AG04449 (cell line): ENCODE measurements at regions not wholly inside any gene's neighbourhood (a gene's known extent, or its start where the extent isn't known, plus 50 kb on each side); places are given as distances from the start of the nearest gene placed in this dataset.

Source experiments
- CTCF ChIA-PET: fragments of 350-600 bp; formaldehyde crosslinking; extraction: SDS; loops from one replicate; lab custom pipeline; 2021; ENCODE audit warnings: antibody characterized with exemption; lab: Yijun Ruan, JAX
- POLR2A ChIA-PET: fragments of 400-600, 350-600 bp; formaldehyde crosslinking; extraction: SDS; loops from one replicate; lab custom pipeline; 2020; ENCODE audit warnings: antibody characterized with exemption, inconsistent platforms; lab: Yijun Ruan, JAX
- DNase-seq: peaks from one replicate; pipeline ENCODE4 v3.0.0-alpha.2; 2010; ENCODE audit warnings: low read depth, low spot score
- H3K4me3 ChIP-seq: 2 replicates; pipeline ENCODE4 v1.5.1; 2011; ENCODE audit warnings: low read depth, mild to moderate bottlenecking, control low read depth, low read length
- TF ChIP-seq, protein P1 (sequence below): IDR thresholded peaks from one replicate; pipeline ENCODE4 v1.5.1; 2011; ENCODE audit warnings: mild to moderate bottlenecking, moderate library complexity, low read length, control low read depth, inconsistent platforms; ENCODE audit not compliant: insufficient read depth; ENCODE audit errors: missing control alignments

DNA sequence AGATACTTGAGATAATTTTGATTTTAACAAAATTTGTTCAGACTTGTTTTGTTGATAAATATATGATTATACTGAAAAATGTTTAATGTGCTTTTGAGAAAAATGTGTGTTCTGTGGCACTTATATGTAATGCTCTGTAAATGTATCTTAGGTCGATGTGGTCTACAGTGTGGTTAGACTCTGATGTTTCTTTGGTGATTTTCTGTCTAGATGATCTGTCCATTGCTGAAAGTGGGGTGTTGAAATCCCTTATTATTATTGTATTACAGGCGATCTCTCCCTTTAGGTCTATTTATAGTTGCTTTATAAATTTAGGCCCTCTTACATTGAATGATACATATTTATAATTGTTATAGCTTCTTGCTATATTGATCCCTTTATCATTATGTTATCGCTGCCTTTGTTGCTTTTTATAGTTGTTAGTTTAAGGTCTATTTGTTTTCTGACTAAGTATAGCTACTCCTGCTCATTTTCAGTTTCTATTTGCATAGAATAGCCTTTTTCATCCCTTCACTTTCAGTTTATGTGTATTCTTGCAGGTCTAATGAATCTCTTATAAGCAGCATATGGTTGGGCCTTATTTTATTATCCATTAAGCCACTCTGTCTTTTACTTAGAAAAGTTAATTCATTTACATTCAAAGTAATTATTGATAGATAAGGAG, 124.3 kb downstream of the MRPS30 start:
- DNase-seq, result no peak
- POLR2A ChIA-PET, result no interaction called here
- TF ChIP-seq, protein P1, sequence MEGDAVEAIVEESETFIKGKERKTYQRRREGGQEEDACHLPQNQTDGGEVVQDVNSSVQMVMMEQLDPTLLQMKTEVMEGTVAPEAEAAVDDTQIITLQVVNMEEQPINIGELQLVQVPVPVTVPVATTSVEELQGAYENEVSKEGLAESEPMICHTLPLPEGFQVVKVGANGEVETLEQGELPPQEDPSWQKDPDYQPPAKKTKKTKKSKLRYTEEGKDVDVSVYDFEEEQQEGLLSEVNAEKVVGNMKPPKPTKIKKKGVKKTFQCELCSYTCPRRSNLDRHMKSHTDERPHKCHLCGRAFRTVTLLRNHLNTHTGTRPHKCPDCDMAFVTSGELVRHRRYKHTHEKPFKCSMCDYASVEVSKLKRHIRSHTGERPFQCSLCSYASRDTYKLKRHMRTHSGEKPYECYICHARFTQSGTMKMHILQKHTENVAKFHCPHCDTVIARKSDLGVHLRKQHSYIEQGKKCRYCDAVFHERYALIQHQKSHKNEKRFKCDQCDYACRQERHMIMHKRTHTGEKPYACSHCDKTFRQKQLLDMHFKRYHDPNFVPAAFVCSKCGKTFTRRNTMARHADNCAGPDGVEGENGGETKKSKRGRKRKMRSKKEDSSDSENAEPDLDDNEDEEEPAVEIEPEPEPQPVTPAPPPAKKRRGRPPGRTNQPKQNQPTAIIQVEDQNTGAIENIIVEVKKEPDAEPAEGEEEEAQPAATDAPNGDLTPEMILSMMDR, result no peak
- H3K4me3 ChIP-seq, result no peak overlapping the region
- CTCF ChIA-PET, result no interaction called here

DNA sequence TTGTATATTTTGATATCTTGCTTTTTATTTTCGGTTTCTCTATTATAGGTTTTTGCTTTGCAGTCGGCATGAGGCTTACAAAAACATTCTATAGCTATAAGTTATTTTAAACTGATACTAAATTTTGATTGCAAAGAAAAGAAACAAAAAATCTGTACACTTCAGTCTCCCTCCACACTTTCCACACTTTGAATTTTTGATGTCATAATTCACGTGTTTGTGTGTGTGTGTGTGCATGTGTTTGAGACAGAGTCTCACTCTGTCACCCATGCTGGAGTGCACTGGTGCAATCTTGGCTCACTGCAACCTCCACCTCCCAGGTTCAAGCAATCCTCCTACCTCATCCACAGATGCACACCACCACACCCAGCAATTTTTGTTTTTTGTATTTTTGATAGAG, 124.9 kb downstream of the MRPS30 start:
- POLR2A ChIA-PET, result no interaction called here
- no peak overlapping the region for H3K4me3 ChIP-seq
- TF ChIP-seq, protein P1, result no peak
- CTCF ChIA-PET, result no interaction called here
- no peak for DNase-seq

DNA sequence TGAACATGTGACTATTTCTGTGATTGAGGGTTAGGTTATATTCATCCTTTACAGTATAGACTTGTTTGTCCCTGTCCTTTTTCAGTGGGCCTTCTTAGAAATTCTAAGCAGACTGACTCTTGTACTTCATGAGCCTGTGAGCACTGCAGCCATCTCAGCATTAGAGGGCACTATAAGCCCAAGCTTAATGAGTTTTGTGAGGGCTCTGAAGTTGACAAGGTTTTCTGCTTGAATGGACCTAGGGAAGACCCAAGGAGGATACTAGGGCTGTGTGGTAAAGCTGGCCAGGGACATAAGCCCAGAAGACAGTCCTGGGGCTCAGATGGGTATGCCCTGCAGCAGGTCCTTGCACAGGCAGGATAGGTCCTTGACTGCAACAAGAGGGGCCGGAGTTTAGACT, 126.5 kb downstream of the MRPS30 start:
- TF ChIP-seq, protein P1, result no peak
- DNase-seq, result no peak
- H3K4me3 ChIP-seq, result no peak overlapping the region
- POLR2A ChIA-PET, result no interaction called here
- CTCF ChIA-PET, result no interaction called here

DNA sequence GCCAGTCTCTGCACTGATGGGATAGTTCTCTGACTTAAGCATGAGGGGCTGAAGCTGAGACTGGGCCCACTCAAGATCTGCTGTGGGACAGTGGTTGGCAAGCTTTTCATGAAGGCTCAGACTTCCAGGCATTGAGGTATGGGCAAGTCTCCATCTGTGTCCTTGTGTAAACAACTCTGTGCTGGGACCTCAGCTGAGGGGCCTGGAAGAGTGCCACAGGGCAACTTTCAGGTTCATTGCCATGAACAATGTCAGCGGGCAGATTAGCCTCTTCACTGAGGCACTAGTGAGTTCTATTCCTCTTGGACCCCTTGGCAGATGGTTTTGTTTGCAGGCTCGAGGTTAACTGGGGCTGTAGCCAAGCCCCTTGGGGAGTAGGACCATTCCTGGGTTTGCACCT, 127.1 kb downstream of the MRPS30 start:
- no peak for DNase-seq
- TF ChIP-seq, protein P1, result no peak
- no peak overlapping the region for H3K4me3 ChIP-seq
- ChIA-PET POLR2A (no interaction called here), CTCF (no interaction called here)

DNA sequence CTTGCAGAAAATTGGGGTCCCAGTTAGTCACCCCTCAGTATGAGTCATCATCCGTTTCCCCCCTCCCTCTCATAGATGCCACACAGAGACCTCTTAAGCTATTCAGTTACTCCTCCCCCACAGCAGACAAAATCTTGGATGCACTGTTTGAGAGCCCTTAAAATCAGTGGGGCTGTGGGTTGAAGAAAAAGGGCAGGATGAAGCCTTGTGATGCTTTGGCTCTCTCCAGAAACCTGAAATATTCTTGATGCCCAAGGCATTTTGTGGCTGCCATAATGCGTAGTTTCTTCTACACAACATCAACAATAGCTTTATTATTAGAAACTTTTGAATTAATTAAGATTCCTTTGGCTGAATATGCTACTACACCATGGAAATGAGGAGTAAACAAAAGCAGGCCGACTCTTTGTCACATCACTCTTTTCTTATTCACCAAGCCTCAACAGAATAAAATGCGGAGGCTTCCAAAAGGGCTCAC, 133.8 kb downstream of the MRPS30 start:
- CTCF ChIA-PET, result interaction anchor here (0.7 kb wide), 1 partner anchor 753 kb away, joined by 3 read pairs; the partner anchor contains the start of gene HCN1
- POLR2A ChIA-PET, result no interaction called here
- TF ChIP-seq, protein P1, result no peak
- no peak overlapping the region for H3K4me3 ChIP-seq
- DNase-seq, result no peak

DNA sequence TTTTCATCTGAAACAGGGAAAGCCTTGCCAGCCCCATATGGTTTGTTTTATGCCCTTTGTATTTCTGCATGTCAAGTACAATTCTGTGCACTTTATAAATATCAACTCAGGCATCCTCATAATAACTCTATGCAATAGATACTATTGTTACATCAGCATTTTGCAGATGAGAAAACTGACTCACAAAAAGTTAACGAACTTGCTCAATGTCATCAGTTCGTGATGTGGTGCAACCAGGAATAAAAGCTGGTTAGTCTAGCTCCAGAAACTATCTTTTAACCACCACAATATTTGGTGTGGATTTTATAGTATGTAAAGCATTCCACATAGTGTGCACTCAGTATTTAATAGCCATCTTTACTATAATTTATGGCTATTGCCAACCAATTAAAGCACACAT, 134.9 kb downstream of the MRPS30 start:
- ChIA-PET CTCF (no interaction called here), POLR2A (no interaction called here)
- no peak overlapping the region for H3K4me3 ChIP-seq
- no peak for DNase-seq
- TF ChIP-seq, protein P1, result no peak
